Peyer's patch (tissue), 4 donors: ENCODE measurements at regions not wholly inside any gene's neighbourhood (a gene's known extent, or its start where the extent isn't known, plus 50 kb on each side); places are given as distances from the start of the nearest gene placed in this dataset.

ENCODE experiments used
- POLR2A ChIP-seq, 2 donors: fragments of 450-650 bp; IDR thresholded peaks; one replicate each; pipeline ENCODE4 v1.5.1; 2017; ENCODE audit warnings: antibody characterized with exemption in 2 of 2, mild to moderate bottlenecking in 2 of 2, moderate library complexity in 2 of 2
- TF ChIP-seq, protein P1 (sequence below), 6 experiments: fragments of 450-650 bp in 4 of 6; fragments of 200-600 bp in 2 of 6; sonication (generic) in 1 of 6; IDR thresholded peaks; one replicate each; pipeline ENCODE4 v1.5.1; 2017 to 2019; ENCODE audit warnings: antibody characterized with exemption in 6 of 6, mild to moderate bottlenecking in 3 of 6, moderate library complexity in 1 of 6

- no peak for TF ChIP-seq POLR2A (IDR thresholded peaks at IDR 0.05)
- TF ChIP-seq, protein P1, sequence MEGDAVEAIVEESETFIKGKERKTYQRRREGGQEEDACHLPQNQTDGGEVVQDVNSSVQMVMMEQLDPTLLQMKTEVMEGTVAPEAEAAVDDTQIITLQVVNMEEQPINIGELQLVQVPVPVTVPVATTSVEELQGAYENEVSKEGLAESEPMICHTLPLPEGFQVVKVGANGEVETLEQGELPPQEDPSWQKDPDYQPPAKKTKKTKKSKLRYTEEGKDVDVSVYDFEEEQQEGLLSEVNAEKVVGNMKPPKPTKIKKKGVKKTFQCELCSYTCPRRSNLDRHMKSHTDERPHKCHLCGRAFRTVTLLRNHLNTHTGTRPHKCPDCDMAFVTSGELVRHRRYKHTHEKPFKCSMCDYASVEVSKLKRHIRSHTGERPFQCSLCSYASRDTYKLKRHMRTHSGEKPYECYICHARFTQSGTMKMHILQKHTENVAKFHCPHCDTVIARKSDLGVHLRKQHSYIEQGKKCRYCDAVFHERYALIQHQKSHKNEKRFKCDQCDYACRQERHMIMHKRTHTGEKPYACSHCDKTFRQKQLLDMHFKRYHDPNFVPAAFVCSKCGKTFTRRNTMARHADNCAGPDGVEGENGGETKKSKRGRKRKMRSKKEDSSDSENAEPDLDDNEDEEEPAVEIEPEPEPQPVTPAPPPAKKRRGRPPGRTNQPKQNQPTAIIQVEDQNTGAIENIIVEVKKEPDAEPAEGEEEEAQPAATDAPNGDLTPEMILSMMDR (IDR thresholded peaks at IDR 0.05): no peak
These were observed 177.8 kb upstream of the GIMD1 start for GRCh38 chr4:106546370-106546769.
